H9 (cell line): ENCODE measurements at regions not wholly inside any gene's neighbourhood (a gene's known extent, or its start where the extent isn't known, plus 50 kb on each side); places are given as distances from the start of the nearest gene placed in this dataset.

Experiments
- DNase-seq: peaks from one replicate; pipeline ENCODE4 v3.0.0-alpha.2; 2017
- H2AFZ ChIP-seq: one replicate; pipeline ENCODE4 v1.6.1; 2013; ENCODE audit warnings: mild to moderate bottlenecking, low read length, control low read depth, moderate library complexity
- H2AK5ac ChIP-seq: 2 replicates; pipeline ENCODE4 v1.6.1; 2013; ENCODE audit warnings: low read length, control low read depth, mixed read lengths; ENCODE audit not compliant: insufficient read length
- H2BK120ac ChIP-seq: one replicate; pipeline ENCODE4 v1.6.1; 2013; ENCODE audit warnings: low read depth, mild to moderate bottlenecking, low read length, control low read depth, inconsistent platforms; ENCODE audit not compliant: poor library complexity, severe bottlenecking
- H2BK12ac ChIP-seq: 2 replicates; pipeline ENCODE4 v1.6.1; 2013; ENCODE audit warnings: low read length, control low read depth, mixed read lengths, low read depth; ENCODE audit not compliant: insufficient read length
- H2BK15ac ChIP-seq: 2 replicates; pipeline ENCODE4 v1.6.1; 2013; ENCODE audit warnings: low read depth, low read length, control low read depth
- H2BK20ac ChIP-seq: one replicate; pipeline ENCODE4 v1.6.1; 2013; ENCODE audit warnings: low read depth, mild to moderate bottlenecking, low read length, control low read depth, inconsistent platforms; ENCODE audit not compliant: poor library complexity, severe bottlenecking
- H2BK5ac ChIP-seq: 2 replicates; pipeline ENCODE4 v1.6.1; 2013; ENCODE audit warnings: low read length, control low read depth, mixed read lengths; ENCODE audit not compliant: insufficient read length
- H3K14ac ChIP-seq: 2 replicates; pipeline ENCODE4 v1.6.1; 2013; ENCODE audit warnings: low read length, control low read depth; ENCODE audit not compliant: insufficient read depth
- H3K18ac ChIP-seq: 2 replicates; pipeline ENCODE4 v1.6.1; 2013; ENCODE audit warnings: low read depth, mild to moderate bottlenecking, mixed read lengths, low read length, control low read depth; ENCODE audit not compliant: insufficient read length
- H3K23ac ChIP-seq: 2 replicates; pipeline ENCODE4 v1.6.1; 2013; ENCODE audit warnings: low read length, control low read depth, mixed read lengths, low read depth; ENCODE audit not compliant: insufficient read length
- H3K23me2 ChIP-seq: 2 replicates; pipeline ENCODE4 v1.6.1; 2013; ENCODE audit warnings: low read depth, mild to moderate bottlenecking, mixed read lengths, low read length, control low read depth; ENCODE audit not compliant: insufficient read length, poor library complexity, severe bottlenecking
- H3K27ac ChIP-seq: 2 replicates; pipeline ENCODE4 v1.5.1; 2013; ENCODE audit warnings: low read length, control low read depth, mixed read lengths, low read depth; ENCODE audit not compliant: insufficient read length
- H3K27me3 ChIP-seq: 2 replicates; pipeline ENCODE4 v1.6.1; 2013; ENCODE audit warnings: low read length, control low read depth, inconsistent platforms; ENCODE audit not compliant: insufficient read depth
- H3K4ac ChIP-seq: 2 replicates; pipeline ENCODE4 v1.6.1; 2013; ENCODE audit warnings: low read depth, mild to moderate bottlenecking, control low read depth, inconsistent platforms, low read length, moderate library complexity
- H3K4me1 ChIP-seq: 2 replicates; pipeline ENCODE4 v1.6.1; 2013; ENCODE audit warnings: low read length, control low read depth, inconsistent platforms; ENCODE audit not compliant: insufficient read depth
- H3K4me2 ChIP-seq: 2 replicates; pipeline ENCODE4 v1.6.1; 2013; ENCODE audit warnings: low read length, control low read depth, mixed read lengths; ENCODE audit not compliant: insufficient read length, insufficient read depth
- H3K56ac ChIP-seq: 2 replicates; pipeline ENCODE4 v1.6.1; 2013; ENCODE audit warnings: low read depth, mild to moderate bottlenecking, mixed read lengths, low read length, control low read depth; ENCODE audit not compliant: insufficient read length
- H3K79me1 ChIP-seq: 2 replicates; pipeline ENCODE4 v1.6.1; 2013; ENCODE audit warnings: low read depth, mild to moderate bottlenecking, moderate library complexity, low read length, control low read depth, inconsistent platforms; ENCODE audit not compliant: insufficient read depth, poor library complexity, severe bottlenecking
- H3K79me2 ChIP-seq: 2 replicates; pipeline ENCODE4 v1.6.1; 2013; ENCODE audit warnings: low read length, control low read depth, inconsistent platforms; ENCODE audit not compliant: insufficient read depth
- H3K9ac ChIP-seq: 2 replicates; pipeline ENCODE4 v1.6.1; 2013; ENCODE audit warnings: low read length, control low read depth, mixed read lengths; ENCODE audit not compliant: insufficient read length; ENCODE audit errors: extremely low read depth
- H3K9me3 ChIP-seq: one replicate; pipeline ENCODE4 v1.6.1; 2013; ENCODE audit warnings: low read depth, low read length, inconsistent platforms; ENCODE audit not compliant: control insufficient read depth
- H3T11ph ChIP-seq: one replicate; pipeline ENCODE4 v1.6.1; 2013; ENCODE audit warnings: mild to moderate bottlenecking, low read length, control low read depth, inconsistent platforms
- H4K20me1 ChIP-seq: one replicate; pipeline ENCODE4 v1.6.1; 2013; ENCODE audit not compliant: control insufficient read depth, insufficient read length, insufficient read depth
- H4K5ac ChIP-seq: 2 replicates; pipeline ENCODE4 v1.6.1; 2013; ENCODE audit warnings: low read depth, mild to moderate bottlenecking, mixed read lengths, low read length, control low read depth; ENCODE audit not compliant: insufficient read length
- H4K8ac ChIP-seq: replicated peaks from 2 replicates; pipeline ENCODE4 v1.6.1; 2013; ENCODE audit warnings: low read length, control low read depth, mixed read lengths, low read depth; ENCODE audit not compliant: insufficient read length
- H4K91ac ChIP-seq: 2 replicates; pipeline ENCODE4 v1.6.1; 2013; ENCODE audit warnings: low read depth, mild to moderate bottlenecking, moderate library complexity, mixed read lengths, low read length, control low read depth; ENCODE audit not compliant: insufficient read length
- H3K27ac Mint-ChIP-seq, 3 experiments: 2 replicates in 2 of 3; 3 replicates in 1 of 3; pipeline ENCODE4 v1.8.0; 2020 to 2021; ENCODE audit warnings: mixed read lengths in 3 of 3, mild to moderate bottlenecking in 1 of 3, moderate library complexity in 1 of 3
- H3K27me3 Mint-ChIP-seq: 2 replicates; pipeline ENCODE4 v1.8.0; 2021; ENCODE audit warnings: low read depth, mild to moderate bottlenecking, moderate library complexity, mixed read lengths
- H3K36me3 Mint-ChIP-seq, 3 experiments: 2 replicates in 2 of 3; 3 replicates in 1 of 3; pipeline ENCODE4 v1.8.0; 2020 to 2021; ENCODE audit warnings: low read depth in 3 of 3, mixed read lengths in 3 of 3; ENCODE audit not compliant: insufficient read depth in 1 of 3
- H3K4me1 Mint-ChIP-seq, 2 experiments: 2 replicates each; pipeline ENCODE4 v1.8.0; 2020; ENCODE audit warnings: mixed read lengths in 2 of 2
- H3K4me3 Mint-ChIP-seq, 2 experiments: 2 replicates in 1 of 2; 3 replicates in 1 of 2; pipeline ENCODE4 v1.8.0; 2020 to 2021; ENCODE audit warnings: mild to moderate bottlenecking in 2 of 2, mixed read lengths in 2 of 2, moderate library complexity in 1 of 2
- H3K9me3 Mint-ChIP-seq, 2 experiments: 2 replicates in 1 of 2; 3 replicates in 1 of 2; pipeline ENCODE4 v1.8.0; 2020; ENCODE audit warnings: mild to moderate bottlenecking in 2 of 2, mixed read lengths in 2 of 2, moderate library complexity in 1 of 2
- WGBS: extraction: QIAGEN DNeasy Blood & Tissue Kit; methylation state at CpG from one replicate; pipeline ENCODE4 v1.1.7; 2013; ENCODE audit warnings: missing lambda C conversion rate, low lambda C conversion rate, mixed read lengths; ENCODE audit not compliant: insufficient read length; ENCODE audit errors: extremely low coverage; 5-methylcytosine and 5-hydroxymethylcytosine counted together
- TF ChIP-seq, protein P1 (sequence below): fragments of 200-600 bp; sonication (generic); conservative IDR thresholded peaks from 3 replicates; pipeline ENCODE4 v1.8.0; 2021; ENCODE audit warnings: antibody characterized with exemption, mild to moderate bottlenecking

DNA sequence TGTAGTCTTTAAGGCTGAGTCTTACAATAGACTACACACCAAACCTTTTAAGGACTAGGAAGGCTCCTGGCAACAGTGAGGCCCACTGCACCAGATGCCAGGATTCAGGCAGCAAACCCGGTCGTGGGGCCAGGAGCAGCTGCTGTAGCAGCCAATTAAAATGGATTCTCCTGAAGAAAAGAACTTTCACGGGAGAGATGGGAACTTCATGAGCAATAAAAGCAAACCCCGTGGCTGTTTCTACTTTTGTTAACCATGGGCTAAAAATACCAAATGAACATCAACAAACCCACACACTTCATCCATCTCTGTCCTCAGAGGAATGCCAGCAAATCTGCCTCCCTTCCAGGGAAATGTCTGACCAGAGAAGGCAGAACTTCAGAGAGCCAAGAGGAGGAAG is 101.4 kb downstream of the BTC start:
- no peak overlapping the region for H2BK12ac ChIP-seq
- H4K5ac ChIP-seq = no peak overlapping the region
- no peak overlapping the region for H2AK5ac ChIP-seq
- no peak overlapping the region for H2BK120ac ChIP-seq
- H3K27ac ChIP-seq = no peak overlapping the region
- H3K18ac ChIP-seq = no peak overlapping the region
- no peak overlapping the region for H2BK15ac ChIP-seq
- no peak overlapping the region for H3K56ac ChIP-seq
- no peak overlapping the region for H3K4ac ChIP-seq
- TF ChIP-seq, protein P1, sequence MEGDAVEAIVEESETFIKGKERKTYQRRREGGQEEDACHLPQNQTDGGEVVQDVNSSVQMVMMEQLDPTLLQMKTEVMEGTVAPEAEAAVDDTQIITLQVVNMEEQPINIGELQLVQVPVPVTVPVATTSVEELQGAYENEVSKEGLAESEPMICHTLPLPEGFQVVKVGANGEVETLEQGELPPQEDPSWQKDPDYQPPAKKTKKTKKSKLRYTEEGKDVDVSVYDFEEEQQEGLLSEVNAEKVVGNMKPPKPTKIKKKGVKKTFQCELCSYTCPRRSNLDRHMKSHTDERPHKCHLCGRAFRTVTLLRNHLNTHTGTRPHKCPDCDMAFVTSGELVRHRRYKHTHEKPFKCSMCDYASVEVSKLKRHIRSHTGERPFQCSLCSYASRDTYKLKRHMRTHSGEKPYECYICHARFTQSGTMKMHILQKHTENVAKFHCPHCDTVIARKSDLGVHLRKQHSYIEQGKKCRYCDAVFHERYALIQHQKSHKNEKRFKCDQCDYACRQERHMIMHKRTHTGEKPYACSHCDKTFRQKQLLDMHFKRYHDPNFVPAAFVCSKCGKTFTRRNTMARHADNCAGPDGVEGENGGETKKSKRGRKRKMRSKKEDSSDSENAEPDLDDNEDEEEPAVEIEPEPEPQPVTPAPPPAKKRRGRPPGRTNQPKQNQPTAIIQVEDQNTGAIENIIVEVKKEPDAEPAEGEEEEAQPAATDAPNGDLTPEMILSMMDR = no peak
- H3K79me1 ChIP-seq = no peaks in the 10 kb centered on the region
- H3T11ph ChIP-seq = no peak overlapping the region
- H3K23me2 ChIP-seq = no peaks in the 10 kb centered on the region
- H3K4me1 ChIP-seq = peaks cover 3% of the 10 kb centered on the region; the same call in 1 of the 2 replicates
- H3K79me2 ChIP-seq = no peaks in the 10 kb centered on the region
- H3K4me2 ChIP-seq = no peak overlapping the region
- H4K91ac ChIP-seq = no peak overlapping the region
- no peaks in the 10 kb centered on the region for H3K27me3 ChIP-seq
- no peak overlapping the region for H2BK5ac ChIP-seq
- Mint-ChIP-seq H3K4me1 (peaks cover 13 to 14% of the 10 kb centered on the region in 2 experiments), H3K27ac (no peak overlapping the region), H3K9me3 (no peaks in the 10 kb centered on the region), H3K27me3 (no peaks in the 10 kb centered on the region), H3K4me3 (no peak overlapping the region), H3K36me3 (no peaks in the 10 kb centered on the region)
- H3K23ac ChIP-seq = no peak overlapping the region
- no peak overlapping the region for H2AFZ ChIP-seq
- no peaks in the 10 kb centered on the region for H4K20me1 ChIP-seq
- no peak overlapping the region for H4K8ac ChIP-seq
- H3K9me3 ChIP-seq = no peaks in the 10 kb centered on the region
- H3K9ac ChIP-seq = no peak overlapping the region
- WGBS = no CpG with 5 or more reads among the region's 4 CpGs
- DNase-seq = no peak
- H2BK20ac ChIP-seq = no peak overlapping the region
- H3K14ac ChIP-seq = no peak overlapping the region
